ENCODE measurements at regions not wholly inside any gene's neighbourhood (a gene's known extent, or its start where the extent isn't known, plus 50 kb on each side); places are given as distances from the start of the nearest gene placed in this dataset.

GRCh38 chr2:14261771-14262170 lies 370.7 kb upstream of the LRATD1 start:
- H3K4me1 Mint-ChIP-seq, result peaks cover 8% of the 10 kb centered on the region

More at GRCh38 chr2:14261771-14262170, 370.7 kb upstream of the LRATD1 start:
- H3K36me3 Mint-ChIP-seq, result no peaks in the 10 kb centered on the region
- CTCF ChIA-PET, result no interaction called here
- TF ChIP-seq ATF3 (CRISPR knock-in tag; conservative IDR thresholded peaks at IDR 0.05), result no peak
- TF ChIP-seq TP53 (CRISPR knock-in tag; IDR thresholded peaks at IDR 0.05), result no peak
- no peak for TF ChIP-seq E2F4 (CRISPR knock-in tag; IDR thresholded peaks at IDR 0.05; ENCODE audit: borderline replicate concordance, low read depth)
- no peak for TF ChIP-seq GABPB1 (CRISPR knock-in tag; IDR thresholded peaks at IDR 0.05)
- no peak for TF ChIP-seq NR1H2 (CRISPR knock-in tag; IDR thresholded peaks at IDR 0.05)
- no peak for TF ChIP-seq CBFB (CRISPR knock-in tag; IDR thresholded peaks at IDR 0.05; ENCODE audit: low read depth)
- no peak for TF ChIP-seq JAZF1 (CRISPR knock-in tag; IDR thresholded peaks at IDR 0.05)
- TF ChIP-seq ZNF232 (CRISPR knock-in tag; IDR thresholded peaks at IDR 0.05), result no peak
- TF ChIP-seq ATF6 (CRISPR knock-in tag; IDR thresholded peaks at IDR 0.05), result no peak
- TF ChIP-seq AR (CRISPR knock-in tag; IDR thresholded peaks at IDR 0.05), result no peak
- no peak for TF ChIP-seq GTF2I (CRISPR knock-in tag; conservative IDR thresholded peaks at IDR 0.05)
- no peak for TF ChIP-seq ARID4B (CRISPR knock-in tag; IDR thresholded peaks at IDR 0.05; ENCODE audit: borderline replicate concordance)
- TF ChIP-seq SMAD4 (CRISPR knock-in tag; IDR thresholded peaks at IDR 0.05), result no peak
- ATAC-seq, result no peak
- POLR2A ChIA-PET, result no interaction called here
- no peak overlapping the region for H3K4me3 Mint-ChIP-seq
- no peaks in the 10 kb centered on the region for H3K27me3 Mint-ChIP-seq (ENCODE audit: low read depth)
- H3K27ac Mint-ChIP-seq, result no peak overlapping the region
- DNase-seq (ENCODE audit: low spot score), result no peak
- peaks cover 5% of the 10 kb centered on the region; the same call in 1 of the 2 replicates for H3K9me3 Mint-ChIP-seq

All from WTC11 (cell line).